ENCODE measurements at regions not wholly inside any gene's neighbourhood (a gene's known extent, or its start where the extent isn't known, plus 50 kb on each side); places are given as distances from the start of the nearest gene placed in this dataset.

- TF ChIP-seq CTCF (IDR thresholded peaks at IDR 0.05): no peak
- no peak for TF ChIP-seq POLR2A (IDR thresholded peaks at IDR 0.05)
Measured at GRCh38 chr14:73796415-73796814, 55.2 kb upstream of the PTGR2 start.
